PFSK-1 (cell line): ENCODE measurements at regions not wholly inside any gene's neighbourhood (a gene's known extent, or its start where the extent isn't known, plus 50 kb on each side); places are given as distances from the start of the nearest gene placed in this dataset.

Experiments
- POLR2AphosphoS5 ChIP-seq: IDR thresholded peaks from 2 replicates; pipeline ENCODE4 v1.6.1; 2012; ENCODE audit warnings: low read depth, mild to moderate bottlenecking, control low read depth, low read length, moderate library complexity
- TAF1 ChIP-seq: IDR thresholded peaks from 2 replicates; pipeline ENCODE4 v1.6.1; 2012; ENCODE audit warnings: low read length, control low read depth, borderline replicate concordance; ENCODE audit not compliant: insufficient read depth
- TF ChIP-seq, protein P1 (sequence below), 2 experiments: IDR thresholded peaks; 2 replicates each; pipeline versions ENCODE4 v1.6.1 to v1.8.0; 2011 to 2012; ENCODE audit warnings: low read depth in 2 of 2, low read length in 2 of 2, control low read depth in 1 of 2, inconsistent platforms in 1 of 2, mild to moderate bottlenecking in 1 of 2, moderate library complexity in 1 of 2; ENCODE audit not compliant: insufficient read depth in 1 of 2

DNA sequence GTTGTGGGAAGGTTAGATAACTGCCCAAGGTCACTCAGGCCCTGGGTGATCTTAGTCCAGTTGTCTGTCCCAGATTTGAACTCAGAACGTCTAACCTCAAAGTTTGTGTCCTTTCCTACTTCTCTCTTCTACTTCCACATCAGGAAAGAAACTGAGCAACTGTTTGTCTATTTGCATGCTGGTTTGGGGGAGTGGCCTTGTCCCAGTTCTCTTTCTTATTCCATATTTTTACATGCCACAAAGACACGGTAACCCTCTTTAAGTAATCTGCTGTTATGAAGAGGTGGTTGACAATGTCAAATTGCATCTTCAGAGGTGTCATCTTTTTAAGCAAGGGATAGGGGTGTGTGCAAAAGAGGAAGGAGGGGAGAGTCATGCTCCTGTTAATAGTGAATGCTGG is 432.5 kb downstream of the HS3ST3B1 start:
- TF ChIP-seq POLR2AphosphoS5 (no peak), TAF1 (no peak)
- TF ChIP-seq, protein P1, sequence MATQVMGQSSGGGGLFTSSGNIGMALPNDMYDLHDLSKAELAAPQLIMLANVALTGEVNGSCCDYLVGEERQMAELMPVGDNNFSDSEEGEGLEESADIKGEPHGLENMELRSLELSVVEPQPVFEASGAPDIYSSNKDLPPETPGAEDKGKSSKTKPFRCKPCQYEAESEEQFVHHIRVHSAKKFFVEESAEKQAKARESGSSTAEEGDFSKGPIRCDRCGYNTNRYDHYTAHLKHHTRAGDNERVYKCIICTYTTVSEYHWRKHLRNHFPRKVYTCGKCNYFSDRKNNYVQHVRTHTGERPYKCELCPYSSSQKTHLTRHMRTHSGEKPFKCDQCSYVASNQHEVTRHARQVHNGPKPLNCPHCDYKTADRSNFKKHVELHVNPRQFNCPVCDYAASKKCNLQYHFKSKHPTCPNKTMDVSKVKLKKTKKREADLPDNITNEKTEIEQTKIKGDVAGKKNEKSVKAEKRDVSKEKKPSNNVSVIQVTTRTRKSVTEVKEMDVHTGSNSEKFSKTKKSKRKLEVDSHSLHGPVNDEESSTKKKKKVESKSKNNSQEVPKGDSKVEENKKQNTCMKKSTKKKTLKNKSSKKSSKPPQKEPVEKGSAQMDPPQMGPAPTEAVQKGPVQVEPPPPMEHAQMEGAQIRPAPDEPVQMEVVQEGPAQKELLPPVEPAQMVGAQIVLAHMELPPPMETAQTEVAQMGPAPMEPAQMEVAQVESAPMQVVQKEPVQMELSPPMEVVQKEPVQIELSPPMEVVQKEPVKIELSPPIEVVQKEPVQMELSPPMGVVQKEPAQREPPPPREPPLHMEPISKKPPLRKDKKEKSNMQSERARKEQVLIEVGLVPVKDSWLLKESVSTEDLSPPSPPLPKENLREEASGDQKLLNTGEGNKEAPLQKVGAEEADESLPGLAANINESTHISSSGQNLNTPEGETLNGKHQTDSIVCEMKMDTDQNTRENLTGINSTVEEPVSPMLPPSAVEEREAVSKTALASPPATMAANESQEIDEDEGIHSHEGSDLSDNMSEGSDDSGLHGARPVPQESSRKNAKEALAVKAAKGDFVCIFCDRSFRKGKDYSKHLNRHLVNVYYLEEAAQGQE (IDR thresholded peaks at IDR 0.05; ENCODE audit: insufficient read depth in 1 of 2, low read depth in 2 of 2, low read length in 2 of 2), result no peak
